Panc1 (cell line): ENCODE measurements at regions not wholly inside any gene's neighbourhood (a gene's known extent, or its start where the extent isn't known, plus 50 kb on each side); places are given as distances from the start of the nearest gene placed in this dataset.

Source experiments
- CTCF ChIP-seq: fragments of 450-650 bp; IDR thresholded peaks from 2 replicates; pipeline ENCODE4 v1.5.1; 2017; ENCODE audit warnings: mild to moderate bottlenecking
- POLR2AphosphoS5 ChIP-seq: IDR thresholded peaks from 2 replicates; pipeline ENCODE4 v1.6.1; 2012; ENCODE audit warnings: mild to moderate bottlenecking, low read depth, low read length, moderate library complexity
- REST ChIP-seq, 2 experiments: IDR thresholded peaks; 2 replicates each; pipeline ENCODE4 v1.6.1; 2011 to 2012; ENCODE audit warnings: low read depth in 2 of 2, control low read depth in 1 of 2, low read length in 1 of 2, mild to moderate bottlenecking in 1 of 2, moderate library complexity in 1 of 2; ENCODE audit not compliant: insufficient read depth in 1 of 2
- SIN3A ChIP-seq: IDR thresholded peaks from 2 replicates; pipeline ENCODE4 v1.6.1; 2012; ENCODE audit warnings: low read depth, mild to moderate bottlenecking, low read length, moderate library complexity, borderline replicate concordance; ENCODE audit not compliant: insufficient read depth
- TCF7L2 ChIP-seq: IDR thresholded peaks from 2 replicates; pipeline ENCODE4 v1.6.1; 2011; ENCODE audit warnings: mild to moderate bottlenecking, low read depth, low read length, inconsistent platforms

DNA sequence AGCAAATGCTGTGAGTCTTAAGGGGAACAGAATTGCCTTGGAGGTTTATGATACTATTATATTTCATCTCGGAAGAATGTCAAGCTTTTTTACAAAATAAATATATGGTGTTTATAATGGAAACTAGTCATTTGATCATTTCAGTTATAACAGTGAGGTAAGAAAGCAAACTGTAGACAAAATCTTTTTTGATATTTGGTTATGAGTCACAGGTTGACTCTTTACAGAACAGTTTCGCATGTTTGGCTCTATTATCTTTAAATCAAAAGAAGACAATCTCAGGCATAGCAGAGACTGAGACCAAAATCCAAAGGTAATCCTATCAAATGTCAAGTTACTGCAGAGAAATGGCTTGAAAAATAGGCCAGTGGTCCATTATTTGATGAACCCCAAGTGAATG is 490.9 kb upstream of the MDFIC2 start:
- TF ChIP-seq CTCF (no peak), TCF7L2 (no peak), POLR2AphosphoS5 (no peak), REST (IDR thresholded peaks at IDR 0.05; ENCODE audit: insufficient read depth in 1 of 2, low read depth in 2 of 2, low read length in 1 of 2) (no peak), SIN3A (no peak)
